ENCODE measurements at regions not wholly inside any gene's neighbourhood (a gene's known extent, or its start where the extent isn't known, plus 50 kb on each side); places are given as distances from the start of the nearest gene placed in this dataset.

- no peaks in the 10 kb centered on the region for H3K27me3 Mint-ChIP-seq (ENCODE audit: low read depth)
- H3K4me3 Mint-ChIP-seq = no peak overlapping the region
- H3K27ac Mint-ChIP-seq = no peak overlapping the region
- H3K36me3 Mint-ChIP-seq (ENCODE audit: low read depth) = no peaks in the 10 kb centered on the region
- H3K9me3 Mint-ChIP-seq = no peaks in the 10 kb centered on the region
- peaks cover 21% of the 10 kb centered on the region for H3K4me1 Mint-ChIP-seq (ENCODE audit: low read depth)
Measured at GRCh38 chrX:39169976-39170375, 368.7 kb downstream of the MID1IP1 start.

GRCh38 chrX:39170464-39170863 lies 369.2 kb downstream of the MID1IP1 start:
- Mint-ChIP-seq H3K36me3 (ENCODE audit: low read depth) (no peaks in the 10 kb centered on the region), H3K27me3 (ENCODE audit: low read depth) (no peaks in the 10 kb centered on the region), H3K9me3 (no peaks in the 10 kb centered on the region), H3K27ac (no peak overlapping the region), H3K4me1 (ENCODE audit: low read depth) (peaks cover 26% of the 10 kb centered on the region), H3K4me3 (no peak overlapping the region)

- Mint-ChIP-seq H3K36me3 (ENCODE audit: low read depth) (no peaks in the 10 kb centered on the region), H3K9me3 (no peaks in the 10 kb centered on the region), H3K27ac (no peak overlapping the region), H3K4me1 (ENCODE audit: low read depth) (peaks cover 24% of the 10 kb centered on the region), H3K27me3 (ENCODE audit: low read depth) (no peaks in the 10 kb centered on the region), H3K4me3 (no peak overlapping the region)
Measured at GRCh38 chrX:39171686-39172085, 370.4 kb downstream of the MID1IP1 start.

- Mint-ChIP-seq H3K4me3 (peak overlapping the region; percentile 44), H3K4me1 (ENCODE audit: low read depth) (peaks cover 23% of the 10 kb centered on the region), H3K36me3 (ENCODE audit: low read depth) (no peaks in the 10 kb centered on the region), H3K27me3 (ENCODE audit: low read depth) (no peaks in the 10 kb centered on the region), H3K9me3 (no peaks in the 10 kb centered on the region), H3K27ac (peak overlapping the region; percentile 86)
Measured at GRCh38 chrX:39174241-39174771, 373.0 kb downstream of the MID1IP1 start.

GRCh38 chrX:39174772-39175417 lies 373.6 kb downstream of the MID1IP1 start:
- peak overlapping the region; percentile 44 for H3K4me3 Mint-ChIP-seq
- H3K36me3 Mint-ChIP-seq (ENCODE audit: low read depth) = no peaks in the 10 kb centered on the region
- no peaks in the 10 kb centered on the region for H3K27me3 Mint-ChIP-seq (ENCODE audit: low read depth)
- peaks cover 23% of the 10 kb centered on the region for H3K4me1 Mint-ChIP-seq (ENCODE audit: low read depth)
- H3K27ac Mint-ChIP-seq = peak overlapping the region; percentile 86
- H3K9me3 Mint-ChIP-seq = no peaks in the 10 kb centered on the region

GRCh38 chrX:39175418-39176057 lies 374.3 kb downstream of the MID1IP1 start:
- Mint-ChIP-seq H3K36me3 (ENCODE audit: low read depth) (no peaks in the 10 kb centered on the region), H3K27ac (peak overlapping the region; percentile 86), H3K4me3 (no peak overlapping the region)

GRCh38 chrX:39176105-39176504 lies 374.8 kb downstream of the MID1IP1 start:
- Mint-ChIP-seq H3K4me1 (ENCODE audit: low read depth) (peaks cover 23% of the 10 kb centered on the region), H3K9me3 (no peaks in the 10 kb centered on the region), H3K27ac (no peak overlapping the region), H3K4me3 (no peak overlapping the region), H3K36me3 (ENCODE audit: low read depth) (no peaks in the 10 kb centered on the region), H3K27me3 (ENCODE audit: low read depth) (no peaks in the 10 kb centered on the region)

More at GRCh38 chrX:39175418-39176057, 374.3 kb downstream of the MID1IP1 start:
- Mint-ChIP-seq H3K9me3 (no peaks in the 10 kb centered on the region), H3K4me1 (ENCODE audit: low read depth) (peaks cover 23% of the 10 kb centered on the region), H3K27me3 (ENCODE audit: low read depth) (no peaks in the 10 kb centered on the region)

- H3K36me3 Mint-ChIP-seq (ENCODE audit: low read depth) = peaks cover 2% of the 10 kb centered on the region
- H3K27me3 Mint-ChIP-seq (ENCODE audit: low read depth) = peaks cover 14% of the 10 kb centered on the region
- H3K4me3 Mint-ChIP-seq = no peak overlapping the region
- peaks cover 4% of the 10 kb centered on the region for H3K9me3 Mint-ChIP-seq
- no peak overlapping the region for H3K27ac Mint-ChIP-seq
- no peaks in the 10 kb centered on the region for H3K4me1 Mint-ChIP-seq (ENCODE audit: low read depth)
Measured at GRCh38 chrX:39189431-39189830, 388.2 kb downstream of the MID1IP1 start.

- Mint-ChIP-seq H3K27me3 (ENCODE audit: low read depth) (no peaks in the 10 kb centered on the region), H3K4me3 (no peak overlapping the region), H3K36me3 (ENCODE audit: low read depth) (peaks cover 4% of the 10 kb centered on the region), H3K4me1 (ENCODE audit: low read depth) (peaks cover 28% of the 10 kb centered on the region), H3K27ac (no peak overlapping the region), H3K9me3 (peaks cover 2% of the 10 kb centered on the region)
Measured at GRCh38 chrX:39194673-39195072, 393.4 kb downstream of the MID1IP1 start.

- Mint-ChIP-seq H3K4me1 (ENCODE audit: low read depth) (peaks cover 32% of the 10 kb centered on the region), H3K27ac (no peak overlapping the region), H3K9me3 (peaks cover 3% of the 10 kb centered on the region), H3K4me3 (peak overlapping the region; percentile 25), H3K36me3 (ENCODE audit: low read depth) (peaks cover 5% of the 10 kb centered on the region), H3K27me3 (ENCODE audit: low read depth) (no peaks in the 10 kb centered on the region)
Measured at GRCh38 chrX:39195156-39195555, 393.9 kb downstream of the MID1IP1 start.

GRCh38 chrX:39196192-39197102 lies 395.2 kb downstream of the MID1IP1 start:
- H3K36me3 Mint-ChIP-seq (ENCODE audit: low read depth) = peaks cover 6% of the 10 kb centered on the region
- H3K27me3 Mint-ChIP-seq (ENCODE audit: low read depth) = no peaks in the 10 kb centered on the region
- peaks cover 3% of the 10 kb centered on the region for H3K9me3 Mint-ChIP-seq
- peak overlapping the region; percentile 84 for H3K27ac Mint-ChIP-seq
- H3K4me3 Mint-ChIP-seq = peak overlapping the region; percentile 60
- peaks cover 41% of the 10 kb centered on the region for H3K4me1 Mint-ChIP-seq (ENCODE audit: low read depth)

GRCh38 chrX:39199429-39199828 lies 398.2 kb downstream of the MID1IP1 start:
- Mint-ChIP-seq H3K27me3 (ENCODE audit: low read depth) (no peaks in the 10 kb centered on the region), H3K27ac (peak overlapping the region; percentile 1)

GRCh38 chrX:39201305-39201990 lies 400.2 kb downstream of the MID1IP1 start:
- H3K9me3 Mint-ChIP-seq = peaks cover 3% of the 10 kb centered on the region
- H3K27ac Mint-ChIP-seq = no peak overlapping the region
- H3K4me3 Mint-ChIP-seq = no peak overlapping the region
- H3K27me3 Mint-ChIP-seq (ENCODE audit: low read depth) = no peaks in the 10 kb centered on the region
- peaks cover 41% of the 10 kb centered on the region for H3K4me1 Mint-ChIP-seq (ENCODE audit: low read depth)
- H3K36me3 Mint-ChIP-seq (ENCODE audit: low read depth) = peaks cover 4% of the 10 kb centered on the region

More at GRCh38 chrX:39199429-39199828, 398.2 kb downstream of the MID1IP1 start:
- peaks cover 52% of the 10 kb centered on the region for H3K4me1 Mint-ChIP-seq (ENCODE audit: low read depth)
- H3K9me3 Mint-ChIP-seq = peaks cover 3% of the 10 kb centered on the region
- H3K4me3 Mint-ChIP-seq = no peak overlapping the region
- peaks cover 4% of the 10 kb centered on the region for H3K36me3 Mint-ChIP-seq (ENCODE audit: low read depth)

- H3K4me3 Mint-ChIP-seq = no peak overlapping the region
- H3K27me3 Mint-ChIP-seq (ENCODE audit: low read depth) = no peaks in the 10 kb centered on the region
- H3K27ac Mint-ChIP-seq = no peak overlapping the region
- peaks cover 3% of the 10 kb centered on the region for H3K9me3 Mint-ChIP-seq
- H3K4me1 Mint-ChIP-seq (ENCODE audit: low read depth) = peaks cover 30% of the 10 kb centered on the region
- peaks cover 4% of the 10 kb centered on the region for H3K36me3 Mint-ChIP-seq (ENCODE audit: low read depth)
Measured at GRCh38 chrX:39202641-39203040, 401.4 kb downstream of the MID1IP1 start.
